GM12878 (cell line): ENCODE measurements at regions not wholly inside any gene's neighbourhood (a gene's known extent, or its start where the extent isn't known, plus 50 kb on each side); places are given as distances from the start of the nearest gene placed in this dataset.

Source experiments
- GATAD2B ChIP-seq: fragments of 450-650 bp; conservative IDR thresholded peaks from 2 replicates; pipeline ENCODE4 v1.6.1; 2017; ENCODE audit warnings: low read depth, mild to moderate bottlenecking, moderate library complexity
- HDAC6 ChIP-seq: fragments of 200-600 bp; sonication (generic); IDR thresholded peaks from one replicate; pipeline ENCODE4 v1.8.0; 2017; ENCODE audit warnings: antibody characterized with exemption; ENCODE audit not compliant: unreplicated experiment
- POU2F2 ChIP-seq: IDR thresholded peaks from 3 replicates; pipeline ENCODE4 v1.6.1; 2011; ENCODE audit warnings: low read depth, mild to moderate bottlenecking, low read length, borderline replicate concordance
- SP1 ChIP-seq: IDR thresholded peaks from one replicate; pipeline ENCODE4 v1.6.1; 2011; ENCODE audit warnings: low read depth, low read length
- ZNF207 ChIP-seq: fragments of 450-650 bp; IDR thresholded peaks from 2 replicates; pipeline ENCODE4 v1.6.1; 2014; ENCODE audit warnings: antibody characterized with exemption, mild to moderate bottlenecking, borderline replicate concordance
- TF ChIP-seq, protein P1 (sequence below): fragments of 450-650 bp; IDR thresholded peaks from 2 replicates; pipeline ENCODE4 v1.6.1; 2017; ENCODE audit warnings: mild to moderate bottlenecking, moderate library complexity
- TF ChIP-seq, protein P2 (sequence below): fragments of 150-350 bp; IDR thresholded peaks from 2 replicates; pipeline ENCODE4 v1.6.1; 2014; ENCODE audit warnings: mild to moderate bottlenecking, low read depth, low read length
- TF ChIP-seq, protein P3 (sequence below), 3 experiments: IDR thresholded peaks in 2 of 3; conservative IDR thresholded peaks in 1 of 3; 2 replicates each; pipeline ENCODE4 v1.5.1; 2011; ENCODE audit warnings: low read depth in 3 of 3, low read length in 3 of 3, mild to moderate bottlenecking in 3 of 3, control low read depth in 2 of 3, moderate library complexity in 2 of 3, inconsistent platforms in 1 of 3, mixed read lengths in 1 of 3; ENCODE audit not compliant: control insufficient read depth in 2 of 3, insufficient read depth in 1 of 3; ENCODE audit errors: extremely low read depth in 1 of 3

DNA sequence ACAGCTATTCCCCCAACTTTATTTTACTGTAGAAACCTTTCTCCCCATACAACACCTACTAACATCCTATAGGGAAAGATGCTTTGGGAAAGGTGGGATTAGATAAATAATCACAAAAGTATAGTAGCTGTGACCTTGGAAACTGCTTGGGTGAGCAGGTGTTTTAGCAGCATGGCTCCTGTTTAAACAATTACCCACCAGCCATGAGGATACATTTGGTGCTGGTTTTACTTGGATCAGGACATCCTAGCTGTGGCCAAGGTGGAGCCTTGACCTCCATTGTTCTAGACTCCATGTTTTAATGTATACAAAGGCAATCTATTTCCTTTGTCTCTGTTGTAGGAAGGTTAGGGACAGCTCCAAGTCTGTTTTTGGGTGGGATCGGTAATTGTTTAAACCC lies 56.8 kb upstream of the ALDH1B1 start (continued):
- TF ChIP-seq, protein P1, sequence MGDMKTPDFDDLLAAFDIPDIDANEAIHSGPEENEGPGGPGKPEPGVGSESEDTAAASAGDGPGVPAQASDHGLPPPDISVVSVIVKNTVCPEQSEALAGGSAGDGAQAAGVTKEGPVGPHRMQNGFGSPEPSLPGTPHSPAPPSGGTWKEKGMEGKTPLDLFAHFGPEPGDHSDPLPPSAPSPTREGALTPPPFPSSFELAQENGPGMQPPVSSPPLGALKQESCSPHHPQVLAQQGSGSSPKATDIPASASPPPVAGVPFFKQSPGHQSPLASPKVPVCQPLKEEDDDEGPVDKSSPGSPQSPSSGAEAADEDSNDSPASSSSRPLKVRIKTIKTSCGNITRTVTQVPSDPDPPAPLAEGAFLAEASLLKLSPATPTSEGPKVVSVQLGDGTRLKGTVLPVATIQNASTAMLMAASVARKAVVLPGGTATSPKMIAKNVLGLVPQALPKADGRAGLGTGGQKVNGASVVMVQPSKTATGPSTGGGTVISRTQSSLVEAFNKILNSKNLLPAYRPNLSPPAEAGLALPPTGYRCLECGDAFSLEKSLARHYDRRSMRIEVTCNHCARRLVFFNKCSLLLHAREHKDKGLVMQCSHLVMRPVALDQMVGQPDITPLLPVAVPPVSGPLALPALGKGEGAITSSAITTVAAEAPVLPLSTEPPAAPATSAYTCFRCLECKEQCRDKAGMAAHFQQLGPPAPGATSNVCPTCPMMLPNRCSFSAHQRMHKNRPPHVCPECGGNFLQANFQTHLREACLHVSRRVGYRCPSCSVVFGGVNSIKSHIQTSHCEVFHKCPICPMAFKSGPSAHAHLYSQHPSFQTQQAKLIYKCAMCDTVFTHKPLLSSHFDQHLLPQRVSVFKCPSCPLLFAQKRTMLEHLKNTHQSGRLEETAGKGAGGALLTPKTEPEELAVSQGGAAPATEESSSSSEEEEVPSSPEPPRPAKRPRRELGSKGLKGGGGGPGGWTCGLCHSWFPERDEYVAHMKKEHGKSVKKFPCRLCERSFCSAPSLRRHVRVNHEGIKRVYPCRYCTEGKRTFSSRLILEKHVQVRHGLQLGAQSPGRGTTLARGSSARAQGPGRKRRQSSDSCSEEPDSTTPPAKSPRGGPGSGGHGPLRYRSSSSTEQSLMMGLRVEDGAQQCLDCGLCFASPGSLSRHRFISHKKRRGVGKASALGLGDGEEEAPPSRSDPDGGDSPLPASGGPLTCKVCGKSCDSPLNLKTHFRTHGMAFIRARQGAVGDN: no peak
- TF ChIP-seq HDAC6 (no peak), SP1 (no peak), GATAD2B (no peak), POU2F2 (no peak), ZNF207 (no peak)
- TF ChIP-seq, protein P2, sequence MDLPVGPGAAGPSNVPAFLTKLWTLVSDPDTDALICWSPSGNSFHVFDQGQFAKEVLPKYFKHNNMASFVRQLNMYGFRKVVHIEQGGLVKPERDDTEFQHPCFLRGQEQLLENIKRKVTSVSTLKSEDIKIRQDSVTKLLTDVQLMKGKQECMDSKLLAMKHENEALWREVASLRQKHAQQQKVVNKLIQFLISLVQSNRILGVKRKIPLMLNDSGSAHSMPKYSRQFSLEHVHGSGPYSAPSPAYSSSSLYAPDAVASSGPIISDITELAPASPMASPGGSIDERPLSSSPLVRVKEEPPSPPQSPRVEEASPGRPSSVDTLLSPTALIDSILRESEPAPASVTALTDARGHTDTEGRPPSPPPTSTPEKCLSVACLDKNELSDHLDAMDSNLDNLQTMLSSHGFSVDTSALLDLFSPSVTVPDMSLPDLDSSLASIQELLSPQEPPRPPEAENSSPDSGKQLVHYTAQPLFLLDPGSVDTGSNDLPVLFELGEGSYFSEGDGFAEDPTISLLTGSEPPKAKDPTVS: no peak
- TF ChIP-seq, protein P3, sequence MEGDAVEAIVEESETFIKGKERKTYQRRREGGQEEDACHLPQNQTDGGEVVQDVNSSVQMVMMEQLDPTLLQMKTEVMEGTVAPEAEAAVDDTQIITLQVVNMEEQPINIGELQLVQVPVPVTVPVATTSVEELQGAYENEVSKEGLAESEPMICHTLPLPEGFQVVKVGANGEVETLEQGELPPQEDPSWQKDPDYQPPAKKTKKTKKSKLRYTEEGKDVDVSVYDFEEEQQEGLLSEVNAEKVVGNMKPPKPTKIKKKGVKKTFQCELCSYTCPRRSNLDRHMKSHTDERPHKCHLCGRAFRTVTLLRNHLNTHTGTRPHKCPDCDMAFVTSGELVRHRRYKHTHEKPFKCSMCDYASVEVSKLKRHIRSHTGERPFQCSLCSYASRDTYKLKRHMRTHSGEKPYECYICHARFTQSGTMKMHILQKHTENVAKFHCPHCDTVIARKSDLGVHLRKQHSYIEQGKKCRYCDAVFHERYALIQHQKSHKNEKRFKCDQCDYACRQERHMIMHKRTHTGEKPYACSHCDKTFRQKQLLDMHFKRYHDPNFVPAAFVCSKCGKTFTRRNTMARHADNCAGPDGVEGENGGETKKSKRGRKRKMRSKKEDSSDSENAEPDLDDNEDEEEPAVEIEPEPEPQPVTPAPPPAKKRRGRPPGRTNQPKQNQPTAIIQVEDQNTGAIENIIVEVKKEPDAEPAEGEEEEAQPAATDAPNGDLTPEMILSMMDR (IDR thresholded peaks at IDR 0.05 in 2 of 3, conservative IDR thresholded peaks at IDR 0.05 in 1 of 3; ENCODE audit: control insufficient read depth in 2 of 3, extremely low read depth in 1 of 3, insufficient read depth in 1 of 3, low read depth in 3 of 3, low read length in 3 of 3): no peak
